PFSK-1 (cell line): ENCODE measurements at regions not wholly inside any gene's neighbourhood (a gene's known extent, or its start where the extent isn't known, plus 50 kb on each side); places are given as distances from the start of the nearest gene placed in this dataset.

Experiments
- POLR2AphosphoS5 ChIP-seq: IDR thresholded peaks from 2 replicates; pipeline ENCODE4 v1.6.1; 2012; ENCODE audit warnings: low read depth, mild to moderate bottlenecking, control low read depth, low read length, moderate library complexity
- REST ChIP-seq, 2 experiments: IDR thresholded peaks; 2 replicates each; pipeline versions ENCODE4 v1.6.1 to v1.8.0; 2011 to 2012; ENCODE audit warnings: low read depth in 2 of 2, low read length in 2 of 2, control low read depth in 1 of 2, inconsistent platforms in 1 of 2, mild to moderate bottlenecking in 1 of 2, moderate library complexity in 1 of 2; ENCODE audit not compliant: insufficient read depth in 1 of 2
- SIN3A ChIP-seq: IDR thresholded peaks from 2 replicates; pipeline ENCODE4 v1.6.1; 2012; ENCODE audit warnings: mild to moderate bottlenecking, low read length, moderate library complexity, borderline replicate concordance; ENCODE audit not compliant: insufficient read depth
- TAF1 ChIP-seq: IDR thresholded peaks from 2 replicates; pipeline ENCODE4 v1.6.1; 2012; ENCODE audit warnings: low read length, control low read depth, borderline replicate concordance; ENCODE audit not compliant: insufficient read depth

- TF ChIP-seq SIN3A, result no peak
- no peak for TF ChIP-seq TAF1
- TF ChIP-seq POLR2AphosphoS5, result no peak
- TF ChIP-seq REST (IDR thresholded peaks at IDR 0.05; ENCODE audit: insufficient read depth in 1 of 2, low read depth in 2 of 2, low read length in 2 of 2), result no peak
Measured at GRCh38 chr20:39829256-39829655, 859.8 kb downstream of the MAFB start.
